ENCODE measurements at regions not wholly inside any gene's neighbourhood (a gene's known extent, or its start where the extent isn't known, plus 50 kb on each side); places are given as distances from the start of the nearest gene placed in this dataset.

GRCh38 chr6:164427728-164428402 is 881.5 kb downstream of the C6orf118 start:
- no peak for DNase-seq

- no peak for DNase-seq
Observed at GRCh38 chr6:164424489-164424888, 884.9 kb downstream of the C6orf118 start.

GRCh38 chr6:164419099-164419498 is 890.3 kb downstream of the C6orf118 start:
- DNase-seq = no peak

GRCh38 chr6:164418262-164418588 is 891.2 kb downstream of the C6orf118 start:
- DNase-seq = no peak

GRCh38 chr6:164417537-164418261 is 891.7 kb downstream of the C6orf118 start:
- DNase-seq = no peak

GRCh38 chr6:164415832-164416563 is 893.4 kb downstream of the C6orf118 start:
- DNase-seq = no peak

GRCh38 chr6:164414695-164415094 is 894.7 kb downstream of the C6orf118 start:
- no peak for DNase-seq

- no peak for DNase-seq
Observed at GRCh38 chr6:164412566-164412965, 896.8 kb downstream of the C6orf118 start.

GRCh38 chr6:164410017-164410416 is 899.4 kb downstream of the C6orf118 start:
- no peak for DNase-seq

GRCh38 chr6:164409309-164410009 is 899.9 kb downstream of the C6orf118 start:
- no peak for DNase-seq

- DNase-seq = no peak
Observed at GRCh38 chr6:164408868-164409267, 900.5 kb downstream of the C6orf118 start.

GRCh38 chr6:164404812-164405488 is 904.5 kb downstream of the C6orf118 start:
- DNase-seq = no peak

GRCh38 chr6:164401871-164402270 is 907.5 kb downstream of the C6orf118 start:
- DNase-seq = no peak

GRCh38 chr6:164398647-164399046 is 910.8 kb downstream of the C6orf118 start:
- DNase-seq = no peak

- DNase-seq = no peak
Observed at GRCh38 chr6:164396071-164397047, 913.0 kb downstream of the C6orf118 start.

- DNase-seq = no peak
Observed at GRCh38 chr6:164379795-164380194, 929.6 kb downstream of the C6orf118 start.

- DNase-seq = no peak
Observed at GRCh38 chr6:164378330-164378729, 931.1 kb downstream of the C6orf118 start.

GRCh38 chr6:164377348-164377918 is 932.0 kb downstream of the C6orf118 start:
- DNase-seq = no peak

- DNase-seq = no peak
Observed at GRCh38 chr6:164370773-164371172, 938.6 kb downstream of the C6orf118 start.

GRCh38 chr6:164359441-164359840 is 944.9 kb downstream of the QKI start:
- no peak for DNase-seq

- no peak for DNase-seq
Observed at GRCh38 chr6:164359036-164359435, 944.5 kb downstream of the QKI start.

Data from central memory CD4-positive, alpha-beta T cell (primary cell).